ENCODE measurements at regions not wholly inside any gene's neighbourhood (a gene's known extent, or its start where the extent isn't known, plus 50 kb on each side); places are given as distances from the start of the nearest gene placed in this dataset.

GRCh38 chr1:29583727-29584126 lies 347.4 kb downstream of the PTPRU start:
- Histone ChIP-seq H3K36me3 (ENCODE audit: control insufficient read depth, insufficient read depth, low read length) (no peaks in the 10 kb centered on the region), H3K4me1 (ENCODE audit: control insufficient read depth, insufficient read depth, low read length) (no peaks in the 10 kb centered on the region), H3K9me3 (ENCODE audit: control insufficient read depth, low read length) (no peaks in the 10 kb centered on the region), H3K27ac (ENCODE audit: low read depth, low read length) (no peak overlapping the region), H3K4me3 (ENCODE audit: low read length) (no peak overlapping the region), H3K9ac (ENCODE audit: extremely low read depth, low read length, poor library complexity, severe bottlenecking) (no peak overlapping the region), H3K27me3 (ENCODE audit: control insufficient read depth, insufficient read depth, low read length, poor library complexity, severe bottlenecking) (peaks cover 21% of the 10 kb centered on the region)
- WGBS, 2 experiments (ENCODE audit: insufficient coverage in 1 of 2, insufficient read length in 1 of 2): 89 to 100% methylated on average over 5 of the region's 5 CpGs
- no peak for TF ChIP-seq CTCF (conservative IDR thresholded peaks at IDR 0.05)
- H3K9me3 Mint-ChIP-seq: no peaks in the 10 kb centered on the region
- H3K4me3 Mint-ChIP-seq: no peak overlapping the region
- no peak overlapping the region for H3K27ac Mint-ChIP-seq
- peaks cover 7% of the 10 kb centered on the region for H3K4me1 Mint-ChIP-seq
- DNase-seq: peak; percentile 15
- peaks cover 12% of the 10 kb centered on the region for H3K27me3 Mint-ChIP-seq (ENCODE audit: insufficient read depth)
- H3K36me3 Mint-ChIP-seq (ENCODE audit: low read depth): no peaks in the 10 kb centered on the region

- no peak overlapping the region for H3K27ac Mint-ChIP-seq
- peak; percentile 11 for DNase-seq
- H3K36me3 ChIP-seq (ENCODE audit: control insufficient read depth, insufficient read depth, low read length): no peaks in the 10 kb centered on the region
- H3K4me3 ChIP-seq (ENCODE audit: low read length): no peak overlapping the region
- TF ChIP-seq CTCF (conservative IDR thresholded peaks at IDR 0.05): no peak
- no peak overlapping the region for H3K4me3 Mint-ChIP-seq
- no peaks in the 10 kb centered on the region for H3K9me3 Mint-ChIP-seq
- 91 to 100% methylated on average over 3 to 4 of the region's 4 CpGs for WGBS, 2 experiments (ENCODE audit: insufficient coverage in 1 of 2, insufficient read length in 1 of 2)
- H3K4me1 ChIP-seq (ENCODE audit: control insufficient read depth, insufficient read depth, low read length): peaks cover 7% of the 10 kb centered on the region
- H3K4me1 Mint-ChIP-seq: peaks cover 22% of the 10 kb centered on the region
- no peaks in the 10 kb centered on the region for H3K36me3 Mint-ChIP-seq (ENCODE audit: low read depth)
- peaks cover 11% of the 10 kb centered on the region for H3K27me3 Mint-ChIP-seq (ENCODE audit: insufficient read depth)
- peaks cover 27% of the 10 kb centered on the region for H3K27me3 ChIP-seq (ENCODE audit: control insufficient read depth, insufficient read depth, low read length, poor library complexity, severe bottlenecking)
- no peaks in the 10 kb centered on the region for H3K9me3 ChIP-seq (ENCODE audit: control insufficient read depth, low read length)
- no peak overlapping the region for H3K9ac ChIP-seq (ENCODE audit: extremely low read depth, low read length, poor library complexity, severe bottlenecking)
- H3K27ac ChIP-seq (ENCODE audit: low read depth, low read length): no peak overlapping the region
Observed at GRCh38 chr1:29581256-29581655, 344.9 kb downstream of the PTPRU start.

GRCh38 chr1:29579821-29580425 lies 343.6 kb downstream of the PTPRU start:
- Mint-ChIP-seq H3K9me3 (no peaks in the 10 kb centered on the region), H3K4me3 (no peak overlapping the region), H3K36me3 (ENCODE audit: low read depth) (no peaks in the 10 kb centered on the region), H3K27me3 (ENCODE audit: insufficient read depth) (peaks cover 16% of the 10 kb centered on the region), H3K27ac (no peak overlapping the region), H3K4me1 (peaks cover 22% of the 10 kb centered on the region)
- no peaks in the 10 kb centered on the region for H3K9me3 ChIP-seq (ENCODE audit: control insufficient read depth, low read length)
- H3K9ac ChIP-seq (ENCODE audit: extremely low read depth, low read length, poor library complexity, severe bottlenecking): no peak overlapping the region
- WGBS, 2 experiments (ENCODE audit: insufficient coverage in 1 of 2, insufficient read length in 1 of 2): 88 to 96% methylated on average over 5 of the region's 5 CpGs
- H3K27me3 ChIP-seq (ENCODE audit: control insufficient read depth, insufficient read depth, low read length, poor library complexity, severe bottlenecking): peaks cover 27% of the 10 kb centered on the region
- peaks cover 7% of the 10 kb centered on the region for H3K4me1 ChIP-seq (ENCODE audit: control insufficient read depth, insufficient read depth, low read length)
- no peaks in the 10 kb centered on the region for H3K36me3 ChIP-seq (ENCODE audit: control insufficient read depth, insufficient read depth, low read length)
- H3K27ac ChIP-seq (ENCODE audit: low read depth, low read length): no peak overlapping the region
- DNase-seq: no peak
- no peak overlapping the region for H3K4me3 ChIP-seq (ENCODE audit: low read length)
- TF ChIP-seq CTCF (conservative IDR thresholded peaks at IDR 0.05): no peak

Measured in endodermal cell (in vitro differentiated cells).